OCI-LY3 (cell line): ENCODE measurements at regions not wholly inside any gene's neighbourhood (a gene's known extent, or its start where the extent isn't known, plus 50 kb on each side); places are given as distances from the start of the nearest gene placed in this dataset.

Experiments used
- H2AFZ ChIP-seq: fragments of 200-600, 300-600 bp; shearing (Covaris generic); 2 replicates; pipeline ENCODE4 v1.6.0; 2014; ENCODE audit warnings: antibody characterized with exemption, low read depth, low read length
- H3K27ac ChIP-seq: fragments of 200-600, 300-600 bp; sonication (generic); 2 replicates; pipeline ENCODE4 v1.5.1; 2014; ENCODE audit warnings: mild to moderate bottlenecking, low read length, moderate library complexity, mixed read lengths
- H3K27me3 ChIP-seq: fragments of 200-600, 300-600 bp; sonication (generic); 2 replicates; pipeline ENCODE4 v1.6.1; 2014; ENCODE audit warnings: low read depth, low read length, mixed read lengths
- H3K36me3 ChIP-seq: fragments of 200-600, 300-600 bp; sonication (generic); replicated peaks from 2 replicates; pipeline ENCODE3; 2014; ENCODE audit warnings: low read depth, low read length, mixed read lengths
- H3K4me1 ChIP-seq: fragments of 300-600, 200-600 bp; sonication (generic); 2 replicates; pipeline ENCODE4 v1.6.1; 2014; ENCODE audit warnings: low read length, mixed read lengths
- H3K4me2 ChIP-seq: fragments of 200-600, 300-600 bp; sonication (generic); 2 replicates; pipeline ENCODE4 v1.6.1; 2014; ENCODE audit warnings: low read length, mixed read lengths
- H3K4me3 ChIP-seq: fragments of 300-600, 200-600 bp; sonication (generic); 2 replicates; pipeline ENCODE4 v1.5.1; 2014; ENCODE audit warnings: antibody characterized with exemption, mild to moderate bottlenecking, low read length, moderate library complexity
- H3K79me2 ChIP-seq: fragments of 300-600, 200-600 bp; shearing (Covaris generic); 2 replicates; pipeline ENCODE4 v1.6.1; 2014; ENCODE audit warnings: mild to moderate bottlenecking, low read length, mixed read lengths
- H3K9ac ChIP-seq: fragments of 300-600, 200-600 bp; shearing (Covaris generic); 2 replicates; pipeline ENCODE4 v1.6.0; 2014; ENCODE audit warnings: mild to moderate bottlenecking, low read length, moderate library complexity
- H3K9me3 ChIP-seq: fragments of 200-600, 300-600 bp; shearing (Covaris generic); 2 replicates; pipeline ENCODE4 v1.6.1; 2014; ENCODE audit warnings: low read length, mixed read lengths; ENCODE audit not compliant: insufficient read depth
- H4K20me1 ChIP-seq: fragments of 200-600, 300-600 bp; sonication (generic); 2 replicates; pipeline ENCODE4 v1.6.1; 2016; ENCODE audit warnings: low read length, mixed read lengths; ENCODE audit not compliant: insufficient read depth
- EZH2phosphoT487 ChIP-seq: fragments of 200-600 bp; shearing (Covaris generic); IDR thresholded peaks from 2 replicates; pipeline ENCODE4 v1.6.1; 2018; ENCODE audit warnings: antibody characterized with exemption, mixed run types, low read depth
- TF ChIP-seq, protein P1 (sequence below): fragments of 200-600, 300-600 bp; sonication (generic); IDR thresholded peaks from 2 replicates; pipeline ENCODE4 v1.5.1; 2014; ENCODE audit warnings: antibody characterized with exemption, low read length, low read depth

DNA sequence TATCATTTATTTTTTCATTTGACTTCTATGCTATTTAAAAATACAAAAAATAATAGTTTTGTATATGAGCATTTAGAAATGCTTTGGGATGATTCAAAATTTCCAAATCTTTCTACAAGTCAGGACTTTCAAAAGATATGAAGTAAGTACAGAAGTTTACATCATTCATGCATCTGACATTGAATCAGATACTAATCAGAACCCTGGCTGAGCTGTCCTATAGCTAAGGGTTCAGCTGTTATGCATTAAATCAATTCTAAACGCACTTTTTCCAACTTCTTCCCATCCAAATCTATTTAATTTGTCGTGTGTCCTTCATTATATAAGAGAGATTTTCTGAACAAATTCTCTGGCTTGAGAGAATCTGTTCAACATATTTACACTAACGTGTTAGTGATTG, 779.4 kb downstream of the LTN1 start:
- H3K4me2 ChIP-seq: no peak overlapping the region
- no peaks in the 10 kb centered on the region for H3K9me3 ChIP-seq
- no peaks in the 10 kb centered on the region for H4K20me1 ChIP-seq
- no peak overlapping the region for H3K27ac ChIP-seq
- H2AFZ ChIP-seq: no peak overlapping the region
- no peak for TF ChIP-seq EZH2phosphoT487
- TF ChIP-seq, protein P1, sequence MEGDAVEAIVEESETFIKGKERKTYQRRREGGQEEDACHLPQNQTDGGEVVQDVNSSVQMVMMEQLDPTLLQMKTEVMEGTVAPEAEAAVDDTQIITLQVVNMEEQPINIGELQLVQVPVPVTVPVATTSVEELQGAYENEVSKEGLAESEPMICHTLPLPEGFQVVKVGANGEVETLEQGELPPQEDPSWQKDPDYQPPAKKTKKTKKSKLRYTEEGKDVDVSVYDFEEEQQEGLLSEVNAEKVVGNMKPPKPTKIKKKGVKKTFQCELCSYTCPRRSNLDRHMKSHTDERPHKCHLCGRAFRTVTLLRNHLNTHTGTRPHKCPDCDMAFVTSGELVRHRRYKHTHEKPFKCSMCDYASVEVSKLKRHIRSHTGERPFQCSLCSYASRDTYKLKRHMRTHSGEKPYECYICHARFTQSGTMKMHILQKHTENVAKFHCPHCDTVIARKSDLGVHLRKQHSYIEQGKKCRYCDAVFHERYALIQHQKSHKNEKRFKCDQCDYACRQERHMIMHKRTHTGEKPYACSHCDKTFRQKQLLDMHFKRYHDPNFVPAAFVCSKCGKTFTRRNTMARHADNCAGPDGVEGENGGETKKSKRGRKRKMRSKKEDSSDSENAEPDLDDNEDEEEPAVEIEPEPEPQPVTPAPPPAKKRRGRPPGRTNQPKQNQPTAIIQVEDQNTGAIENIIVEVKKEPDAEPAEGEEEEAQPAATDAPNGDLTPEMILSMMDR: no peak
- no peaks in the 10 kb centered on the region for H3K27me3 ChIP-seq
- no peak overlapping the region for H3K9ac ChIP-seq
- H3K4me3 ChIP-seq: no peak overlapping the region
- H3K4me1 ChIP-seq: no peaks in the 10 kb centered on the region
- H3K36me3 ChIP-seq: no peaks in the 10 kb centered on the region
- H3K79me2 ChIP-seq: no peaks in the 10 kb centered on the region

DNA sequence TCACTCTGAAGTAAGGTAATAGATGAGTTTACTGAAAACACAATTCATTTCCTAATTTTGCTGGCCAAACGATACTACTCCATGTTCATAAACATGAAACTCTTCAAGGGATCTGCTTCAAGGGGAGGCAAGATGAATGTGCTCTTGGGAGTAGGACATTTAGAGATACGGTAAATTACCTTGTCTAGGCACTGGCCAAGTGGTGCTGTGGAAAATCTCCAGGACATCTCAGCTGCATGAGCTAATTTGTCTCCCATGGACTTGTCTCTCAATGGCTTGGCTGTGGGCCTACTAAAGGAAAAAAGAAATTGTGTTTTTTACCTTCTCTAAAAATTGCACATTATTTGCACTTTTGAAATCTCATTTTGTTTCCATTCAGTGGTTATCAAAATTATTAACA, 780.6 kb downstream of the LTN1 start:
- no peaks in the 10 kb centered on the region for H3K36me3 ChIP-seq
- H4K20me1 ChIP-seq: no peaks in the 10 kb centered on the region
- peaks cover 10% of the 10 kb centered on the region for H3K4me1 ChIP-seq
- no peak overlapping the region for H3K4me2 ChIP-seq
- H3K4me3 ChIP-seq: no peak overlapping the region
- TF ChIP-seq, protein P1: no peak
- TF ChIP-seq EZH2phosphoT487: no peak
- no peaks in the 10 kb centered on the region for H3K27me3 ChIP-seq
- no peak overlapping the region for H3K27ac ChIP-seq
- no peaks in the 10 kb centered on the region for H3K9me3 ChIP-seq
- no peak overlapping the region for H3K9ac ChIP-seq
- H2AFZ ChIP-seq: no peak overlapping the region
- H3K79me2 ChIP-seq: no peaks in the 10 kb centered on the region

DNA sequence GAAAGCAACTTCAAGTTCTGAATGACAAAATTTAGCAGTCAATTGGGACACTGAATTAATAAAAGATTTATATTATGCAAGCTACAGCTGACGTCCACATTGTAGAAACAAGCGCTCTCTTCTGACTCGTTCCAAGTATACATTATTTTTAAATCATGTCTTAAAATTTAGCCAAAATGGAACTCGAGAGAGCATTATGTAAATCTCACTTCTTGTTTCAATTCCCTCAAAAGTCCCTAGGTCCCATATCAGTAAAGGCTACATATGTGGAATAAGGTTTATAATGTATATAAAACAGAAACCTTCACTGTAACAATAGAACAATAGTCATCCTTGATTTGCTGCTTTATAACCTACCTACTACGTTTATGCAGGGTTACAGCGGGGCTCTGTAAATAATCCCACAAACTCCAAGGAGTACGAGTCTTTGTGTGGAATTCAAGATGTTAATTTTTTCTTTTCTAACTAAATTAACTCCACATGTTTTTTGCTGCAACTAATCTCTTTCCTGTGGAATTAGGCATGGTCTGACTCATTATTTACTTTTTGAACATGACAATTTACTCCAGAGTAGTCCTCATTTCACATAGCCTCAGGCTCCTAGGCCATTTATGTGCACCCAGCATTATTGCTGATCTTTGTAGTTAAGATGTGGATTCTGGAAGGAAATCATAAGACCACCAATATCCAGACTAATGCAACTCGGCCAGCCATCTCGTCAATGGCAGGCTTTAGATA, 785.1 kb downstream of the LTN1 start:
- Histone ChIP-seq H3K27ac (no peak overlapping the region), H3K79me2 (no peaks in the 10 kb centered on the region), H3K9ac (no peak overlapping the region), H3K9me3 (no peaks in the 10 kb centered on the region), H3K36me3 (no peaks in the 10 kb centered on the region), H2AFZ (no peak overlapping the region), H4K20me1 (no peaks in the 10 kb centered on the region), H3K27me3 (no peaks in the 10 kb centered on the region), H3K4me2 (peak overlapping the region; percentile 29), H3K4me1 (peaks cover 13% of the 10 kb centered on the region), H3K4me3 (peak overlapping the region; percentile 6; the same call in 1 of the 2 replicates)
- TF ChIP-seq, protein P1: no peak
- TF ChIP-seq EZH2phosphoT487: no peak

DNA sequence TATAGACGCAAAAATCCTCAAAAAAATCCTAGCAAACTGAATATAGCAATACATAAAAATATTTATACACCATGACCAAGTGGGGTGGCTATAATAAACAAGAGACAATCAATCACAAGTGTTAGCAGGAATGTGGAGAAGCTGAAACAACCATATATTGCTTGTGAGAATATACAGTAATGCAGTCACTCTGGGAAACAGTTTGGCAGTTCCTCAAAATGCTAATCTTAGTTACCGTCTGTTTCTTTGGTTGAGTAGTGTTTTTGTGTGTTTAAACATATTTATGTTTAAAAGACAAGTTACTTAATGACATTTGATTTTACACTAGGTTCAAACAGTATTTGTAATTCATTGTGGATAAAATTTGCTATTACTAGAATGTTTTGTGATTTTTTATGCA, 792.0 kb downstream of the LTN1 start:
- H3K4me2 ChIP-seq: no peak overlapping the region
- H3K79me2 ChIP-seq: no peaks in the 10 kb centered on the region
- no peak overlapping the region for H2AFZ ChIP-seq
- no peaks in the 10 kb centered on the region for H3K27me3 ChIP-seq
- no peaks in the 10 kb centered on the region for H3K9me3 ChIP-seq
- TF ChIP-seq EZH2phosphoT487: no peak
- TF ChIP-seq, protein P1: no peak
- H3K4me1 ChIP-seq: no peaks in the 10 kb centered on the region
- no peaks in the 10 kb centered on the region for H3K36me3 ChIP-seq
- no peak overlapping the region for H3K4me3 ChIP-seq
- no peak overlapping the region for H3K9ac ChIP-seq
- H4K20me1 ChIP-seq: no peaks in the 10 kb centered on the region
- no peak overlapping the region for H3K27ac ChIP-seq
